Tibial nerve (tissue), 4 donors: ENCODE measurements at regions not wholly inside any gene's neighbourhood (a gene's known extent, or its start where the extent isn't known, plus 50 kb on each side); places are given as distances from the start of the nearest gene placed in this dataset.

Source experiments
- DNase-seq, 2 donors: peaks; one replicate each; pipeline ENCODE4 v3.0.0-alpha.2; 2019; ENCODE audit warnings: low spot score in 2 of 2
- H3K27ac ChIP-seq, 4 donors: fragments of 200-600 bp; sonication (generic) in 3 of 4; one replicate each; pipeline ENCODE4 v1.5.1; 2017 to 2019; ENCODE audit warnings: mild to moderate bottlenecking in 1 of 4
- H3K27me3 ChIP-seq, 2 donors: fragments of 200-600 bp; sonication (generic) in 1 of 2; one replicate each; pipeline versions ENCODE4 v1.5.1 to v1.6.0; 2017 to 2019
- H3K36me3 ChIP-seq, 3 donors: fragments of 200-600 bp; sonication (generic); one replicate each; pipeline ENCODE4 v1.5.1; 2018 to 2019
- H3K4me1 ChIP-seq, 4 donors: fragments of 200-600 bp; sonication (generic) in 3 of 4; one replicate each; pipeline ENCODE4 v1.5.1; 2017 to 2019
- H3K4me3 ChIP-seq, 4 donors: fragments of 200-600 bp; sonication (generic) in 3 of 4; one replicate each; pipeline ENCODE4 v1.5.1; 2017 to 2019; ENCODE audit warnings: mild to moderate bottlenecking in 1 of 4, moderate library complexity in 1 of 4
- H3K9me3 ChIP-seq, 4 donors: fragments of 200-600 bp; sonication (generic) in 3 of 4; one replicate each; pipeline ENCODE4 v1.5.1; 2017 to 2019
- CTCF ChIP-seq, 5 experiments: fragments of 200-600 bp in 3 of 5; fragments of 450-650 bp in 2 of 5; sonication (generic) in 3 of 5; IDR thresholded peaks; one replicate each; pipeline ENCODE4 v1.5.1; 2016 to 2019; ENCODE audit warnings: antibody characterized with exemption in 5 of 5, mild to moderate bottlenecking in 3 of 5, moderate library complexity in 2 of 5
- EP300 ChIP-seq, 2 donors: sonication (generic); formaldehyde crosslinking; IDR thresholded peaks; one replicate each; pipeline ENCODE4 v1.6.1; 2017; ENCODE audit warnings: antibody characterized with exemption in 2 of 2, mild to moderate bottlenecking in 1 of 2
- POLR2A ChIP-seq, 2 donors: fragments of 450-650 bp; IDR thresholded peaks; one replicate each; pipeline ENCODE4 v1.6.1; 2017; ENCODE audit warnings: antibody characterized with exemption in 2 of 2, mild to moderate bottlenecking in 2 of 2, moderate library complexity in 2 of 2
- WGBS, 2 donors: methylation state at CpG; one replicate each; pipeline ENCODE4 v1.1.5; 2018; 5-methylcytosine and 5-hydroxymethylcytosine counted together

GRCh38 chr3:118089563-118089962, 945.1 kb downstream of the IGSF11 start:
- Histone ChIP-seq H3K36me3 (no peaks in the 10 kb centered on the region), H3K9me3 (peaks cover 0 to 19% (median 0%) of the 10 kb centered on the region in 4 donors), H3K27me3 (no peaks in the 10 kb centered on the region), H3K4me1 (no peaks in the 10 kb centered on the region), H3K4me3 (no peak overlapping the region), H3K27ac (no peak overlapping the region)
- 81 to 83% methylated on average over 1 of the region's 1 CpG for WGBS, 2 donors
- TF ChIP-seq CTCF (IDR thresholded peaks at IDR 0.05): no peak
- TF ChIP-seq EP300 (IDR thresholded peaks at IDR 0.05): no peak
- no peak for DNase-seq

- Histone ChIP-seq H3K4me1 (no peaks in the 10 kb centered on the region), H3K36me3 (no peaks in the 10 kb centered on the region), H3K27ac (no peak overlapping the region), H3K9me3 (peaks cover 0 to 19% (median 0%) of the 10 kb centered on the region in 4 donors), H3K27me3 (no peaks in the 10 kb centered on the region), H3K4me3 (no peak overlapping the region)
- no peak for DNase-seq
- TF ChIP-seq EP300 (IDR thresholded peaks at IDR 0.05) (no peak), CTCF (IDR thresholded peaks at IDR 0.05) (no peak), POLR2A (IDR thresholded peaks at IDR 0.05) (no peak)
- WGBS, 2 donors: 74 to 83% methylated on average over 2 of the region's 2 CpGs
Observed at GRCh38 chr3:118097226-118097625, 937.4 kb downstream of the IGSF11 start.

- H3K4me1 ChIP-seq: no peaks in the 10 kb centered on the region
- TF ChIP-seq CTCF (IDR thresholded peaks at IDR 0.05) (no peak), EP300 (IDR thresholded peaks at IDR 0.05) (no peak), POLR2A (IDR thresholded peaks at IDR 0.05) (no peak)
- peaks cover 0 to 16% (median 0%) of the 10 kb centered on the region in 4 donors for H3K9me3 ChIP-seq
- no peaks in the 10 kb centered on the region for H3K27me3 ChIP-seq
- no peak for DNase-seq
- H3K36me3 ChIP-seq: no peaks in the 10 kb centered on the region
- H3K27ac ChIP-seq: no peak overlapping the region
- H3K4me3 ChIP-seq: no peak overlapping the region
- 81 to 84% methylated on average over 1 of the region's 1 CpG for WGBS, 2 donors
Observed at GRCh38 chr3:118097660-118098059, 937.0 kb downstream of the IGSF11 start.

- no peak overlapping the region for H3K27ac ChIP-seq
- no peak overlapping the region for H3K4me3 ChIP-seq
- H3K36me3 ChIP-seq: no peaks in the 10 kb centered on the region
- no peaks in the 10 kb centered on the region for H3K27me3 ChIP-seq
- no peaks in the 10 kb centered on the region for H3K4me1 ChIP-seq
- DNase-seq: no peak
- TF ChIP-seq CTCF (IDR thresholded peaks at IDR 0.05): no peak
- no peak for TF ChIP-seq POLR2A (IDR thresholded peaks at IDR 0.05)
- TF ChIP-seq EP300 (IDR thresholded peaks at IDR 0.05): no peak
- WGBS, 2 donors: 24 to 26% methylated on average over 1 of the region's 1 CpG
- peaks cover 0 to 4% (median 0%) of the 10 kb centered on the region in 4 donors for H3K9me3 ChIP-seq
Observed at GRCh38 chr3:118098827-118099226, 935.8 kb downstream of the IGSF11 start.

- TF ChIP-seq CTCF (IDR thresholded peaks at IDR 0.05): no peak
- no peak for TF ChIP-seq POLR2A (IDR thresholded peaks at IDR 0.05)
- no peak for TF ChIP-seq EP300 (IDR thresholded peaks at IDR 0.05)
- WGBS, 2 donors: 71 to 73% methylated on average over 2 of the region's 2 CpGs
- Histone ChIP-seq H3K36me3 (no peaks in the 10 kb centered on the region), H3K27me3 (no peaks in the 10 kb centered on the region), H3K27ac (no peak overlapping the region), H3K9me3 (no peaks in the 10 kb centered on the region), H3K4me1 (no peaks in the 10 kb centered on the region), H3K4me3 (no peak overlapping the region)
- no peak for DNase-seq
Observed at GRCh38 chr3:118101891-118102290, 932.8 kb downstream of the IGSF11 start.
